Heart right ventricle (tissue), 16 donors: ENCODE measurements at regions not wholly inside any gene's neighbourhood (a gene's known extent, or its start where the extent isn't known, plus 50 kb on each side); places are given as distances from the start of the nearest gene placed in this dataset.

Experiments used
- ATAC-seq, 8 donors: fragments of 200-7000 bp; cut with Tn5 transposase; one replicate each; pipeline ENCODE4 v1.9.1; 2020; ENCODE audit warnings: mild to moderate bottlenecking in 8 of 8, moderate library complexity in 8 of 8, moderate number of reproducible peaks in 1 of 8
- DNase-seq, 2 donors: peaks; one replicate each; pipeline ENCODE4 v3.0.0-alpha.2; 2020
- H3K27ac ChIP-seq, 10 donors: fragments of 200-600 bp; sonication (generic) in 2 of 10; one replicate each; pipeline versions ENCODE4 v1.5.0 to v1.8.0; 2020 to 2022; ENCODE audit warnings: mild to moderate bottlenecking in 3 of 10
- H3K27me3 ChIP-seq, 7 donors: fragments of 200-600 bp; one replicate each; pipeline ENCODE4 v1.8.0; 2021 to 2022; ENCODE audit warnings: mild to moderate bottlenecking in 2 of 7
- H3K36me3 ChIP-seq, 9 donors: fragments of 200-600 bp; sonication (generic) in 1 of 9; one replicate each; pipeline versions ENCODE4 v1.5.0 to v1.8.0; 2020 to 2022; ENCODE audit warnings: mild to moderate bottlenecking in 2 of 9
- H3K4me1 ChIP-seq, 9 donors: fragments of 200-600 bp; sonication (generic) in 1 of 9; one replicate each; pipeline versions ENCODE4 v1.5.0 to v1.8.0; 2020 to 2022; ENCODE audit warnings: mild to moderate bottlenecking in 4 of 9
- H3K4me3 ChIP-seq, 10 donors: fragments of 200-600 bp; sonication (generic) in 2 of 10; one replicate each; pipeline versions ENCODE4 v1.5.0 to v1.8.0; 2020 to 2022; ENCODE audit warnings: mild to moderate bottlenecking in 7 of 10, moderate library complexity in 2 of 10
- H3K9me3 ChIP-seq, 11 donors: fragments of 200-600 bp in 10 of 11; sonication (generic) in 2 of 11; one replicate each; pipeline versions ENCODE4 v1.5.0 to v1.8.0; 2013 to 2022; ENCODE audit warnings: mild to moderate bottlenecking in 2 of 11, control low read depth in 1 of 11, moderate library complexity in 1 of 11
- CTCF ChIP-seq, 9 donors: fragments of 200-600 bp; sonication (generic) in 2 of 9; IDR thresholded peaks; one replicate each; pipeline versions ENCODE4 v1.5.0 to v1.8.0; 2021 to 2022; ENCODE audit warnings: antibody characterized with exemption in 9 of 9, mild to moderate bottlenecking in 5 of 9, moderate library complexity in 1 of 9
- WGBS, 2 donors: extraction: QIAGEN DNeasy Blood & Tissue Kit; methylation state at CpG; one replicate each; pipeline ENCODE4 v1.1.7; 2013; ENCODE audit warnings: inconsistent platforms in 1 of 2; 5-methylcytosine and 5-hydroxymethylcytosine counted together
- intact Hi-C, 10 donors: fragments of 100-400 bp; cut with DNase I; formaldehyde crosslinking; loops; one replicate each; pipeline versions ENCODE4 v1.11.1 to v1.14.2; 2022
- donor health status: Arrhythmogenic right ventricular cardiomyopathy.
- donor health status: ischemic (EF 13 %, LVEDD 7.1; RV severe dilation, severe dysfunction).
- donor health status: healthy with polysubstance abuse.
- donor health status: DM: no; HTN: yes; CAD: no.
- donor health status: DM: no; HTN: no; CAD: no.
- donor health status: ischemic (EF 25% LVEDD 6.9; RV normal size, moderate dysfunction).
- donor health status: ischemic (EF 25% LVEDD 5.7; RV mildly dilated, moderate dysfunction).
- donor health status: healthy.
- donor health status: DM: yes; HTN: yes; CAD: no.
- donor health status: Ischemic cardiomyopathy.
- donor health status: ischemic (EF 35%, LVEDD 5.7; RV mildly dilated, moderate dysfunction).
- donor health status: nonischemic (EF 11% LVEDD 7.7; RV severe dilation, severe dysfunction).
- donor health status: DM: yes; HTN: yes; CAD: no.
- donor health status: PGD.
- donor health status: ischemic (EF 29% LVEDD 5.4; RV normal size, mild dysfunction).
- donor health status: nonischemic (EF 23%, LVEDD 6.1; RV moderate dilation, normal function).

- no peak for TF ChIP-seq CTCF (IDR thresholded peaks at IDR 0.05)
- WGBS, 2 donors, result 79 to 85% methylated on average over 1 of the region's 1 CpG
- Histone ChIP-seq H3K4me1 (peaks cover 0 to 6% (median 0%) of the 10 kb centered on the region in 9 donors), H3K4me3 (no peak overlapping the region), H3K9me3 (no peaks in the 10 kb centered on the region), H3K27ac (no peak overlapping the region), H3K36me3 (no peaks in the 10 kb centered on the region), H3K27me3 (peaks cover 0 to 16% (median 2%) of the 10 kb centered on the region in 7 donors)
- ATAC-seq (no peak), DNase-seq (no peak)
- intact Hi-C loops, result no loop called here
Observed at GRCh38 chr1:172754609-172755008, 95.7 kb downstream of the FASLG start.

DNA sequence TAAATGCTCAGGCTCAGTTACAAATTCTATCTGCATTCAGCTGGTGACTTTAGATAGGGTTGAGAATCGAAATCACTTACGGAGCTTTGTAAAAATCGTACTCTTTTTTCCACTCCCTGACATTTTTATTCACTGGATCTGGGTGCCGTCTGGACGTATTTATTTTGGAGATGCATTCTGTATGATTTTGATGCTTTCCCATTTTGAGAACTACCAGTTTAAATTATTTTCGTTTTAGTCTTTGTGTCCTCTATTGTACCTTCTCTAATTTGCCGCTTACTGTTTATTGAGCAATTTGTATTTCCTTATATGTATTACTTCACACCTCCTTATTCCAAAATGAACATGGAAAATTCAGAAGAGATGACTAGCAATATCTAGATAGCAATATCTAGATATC lies 96.2 kb downstream of the FASLG start:
- WGBS, 2 donors, result 89 to 93% methylated on average over 7 of the region's 7 CpGs
- H3K27me3 ChIP-seq, result peaks cover 0 to 16% (median 2%) of the 10 kb centered on the region in 7 donors
- no peaks in the 10 kb centered on the region for H3K36me3 ChIP-seq
- ATAC-seq (no peak), DNase-seq (no peak)
- intact Hi-C loops, result no loop called here
- no peak overlapping the region for H3K27ac ChIP-seq
- H3K4me1 ChIP-seq, result peaks cover 0 to 6% (median 0%) of the 10 kb centered on the region in 9 donors
- H3K9me3 ChIP-seq, result no peaks in the 10 kb centered on the region
- no peak overlapping the region for H3K4me3 ChIP-seq
- no peak for TF ChIP-seq CTCF (IDR thresholded peaks at IDR 0.05)

- ATAC-seq (no peak), DNase-seq (no peak)
- no peaks in the 10 kb centered on the region for H3K9me3 ChIP-seq
- no peak overlapping the region for H3K27ac ChIP-seq
- no peak for TF ChIP-seq CTCF (IDR thresholded peaks at IDR 0.05)
- H3K27me3 ChIP-seq, result peaks cover 0 to 16% (median 2%) of the 10 kb centered on the region in 7 donors
- no peaks in the 10 kb centered on the region for H3K36me3 ChIP-seq
- intact Hi-C loops, result no loop called here
- H3K4me1 ChIP-seq, result peaks cover 0 to 6% (median 0%) of the 10 kb centered on the region in 9 donors
- no peak overlapping the region for H3K4me3 ChIP-seq
- 68 to 76% methylated on average over 4 of the region's 4 CpGs for WGBS, 2 donors
Observed at GRCh38 chr1:172756024-172756423, 97.1 kb downstream of the FASLG start.

DNA sequence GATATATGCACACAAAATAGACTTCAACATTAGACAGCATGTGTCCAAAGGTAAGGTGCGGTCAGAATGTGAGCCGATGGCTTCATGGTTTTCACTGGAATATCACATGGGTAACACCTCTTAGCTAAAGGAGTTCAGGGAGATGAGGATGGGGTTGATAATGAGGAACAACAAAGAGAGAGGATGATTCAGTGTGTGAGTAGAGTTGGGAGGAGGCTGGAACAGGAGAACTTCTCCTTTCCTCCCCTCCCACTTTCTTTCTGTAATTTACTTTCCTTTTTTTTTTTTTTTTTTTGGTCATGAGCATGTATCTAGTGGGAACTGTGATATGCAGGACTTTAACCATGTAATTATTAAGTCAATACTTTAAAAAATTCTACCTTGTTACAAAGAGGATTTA lies 99.4 kb downstream of the FASLG start:
- intact Hi-C loops, result no loop called here
- TF ChIP-seq CTCF (IDR thresholded peaks at IDR 0.05), result no peak
- no peak overlapping the region for H3K27ac ChIP-seq
- no peak overlapping the region for H3K4me3 ChIP-seq
- WGBS, 2 donors, result 94 to 98% methylated on average over 2 of the region's 2 CpGs
- no peaks in the 10 kb centered on the region for H3K9me3 ChIP-seq
- H3K36me3 ChIP-seq, result no peaks in the 10 kb centered on the region
- peaks cover 0 to 16% (median 0%) of the 10 kb centered on the region in 7 donors for H3K27me3 ChIP-seq
- ATAC-seq, result no peak
- H3K4me1 ChIP-seq, result peaks cover 0 to 6% (median 0%) of the 10 kb centered on the region in 9 donors
- DNase-seq, result no peak
